Thyroid gland (tissue), 4 donors: ENCODE measurements at regions not wholly inside any gene's neighbourhood (a gene's known extent, or its start where the extent isn't known, plus 50 kb on each side); places are given as distances from the start of the nearest gene placed in this dataset.

ENCODE experiments used
- POLR2A ChIP-seq, 2 donors: fragments of 450-650 bp; IDR thresholded peaks; one replicate each; pipeline ENCODE4 v1.6.1; 2017; ENCODE audit warnings: antibody characterized with exemption in 2 of 2, mild to moderate bottlenecking in 2 of 2, moderate library complexity in 1 of 2
- TF ChIP-seq, protein P1 (sequence below), 6 experiments: fragments of 200-600 bp in 3 of 6; fragments of 450-650 bp in 3 of 6; sonication (generic) in 3 of 6; IDR thresholded peaks; one replicate each; pipeline ENCODE4 v1.5.1; 2016 to 2019; ENCODE audit warnings: antibody characterized with exemption in 6 of 6, mild to moderate bottlenecking in 2 of 6, inconsistent platforms in 1 of 6, moderate library complexity in 1 of 6

DNA sequence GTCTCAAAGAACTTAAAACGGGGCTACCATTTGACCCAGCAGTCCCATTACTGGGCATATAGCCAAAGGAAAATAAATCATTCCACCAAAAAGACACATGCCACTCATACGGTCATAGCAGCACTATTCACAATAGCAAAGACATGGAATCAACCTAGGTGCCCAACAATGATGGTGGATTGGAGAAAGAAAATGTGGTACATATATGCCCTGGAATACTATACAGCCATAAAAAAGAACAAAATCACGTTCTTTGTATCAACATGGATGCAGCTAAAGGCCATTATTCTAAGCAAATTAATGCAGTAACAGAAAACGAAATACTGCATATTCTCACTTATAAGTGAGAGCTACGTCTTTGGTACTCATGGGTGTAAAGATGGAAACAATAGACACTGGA lies 138.1 kb upstream of the NEIL3 start:
- TF ChIP-seq, protein P1, sequence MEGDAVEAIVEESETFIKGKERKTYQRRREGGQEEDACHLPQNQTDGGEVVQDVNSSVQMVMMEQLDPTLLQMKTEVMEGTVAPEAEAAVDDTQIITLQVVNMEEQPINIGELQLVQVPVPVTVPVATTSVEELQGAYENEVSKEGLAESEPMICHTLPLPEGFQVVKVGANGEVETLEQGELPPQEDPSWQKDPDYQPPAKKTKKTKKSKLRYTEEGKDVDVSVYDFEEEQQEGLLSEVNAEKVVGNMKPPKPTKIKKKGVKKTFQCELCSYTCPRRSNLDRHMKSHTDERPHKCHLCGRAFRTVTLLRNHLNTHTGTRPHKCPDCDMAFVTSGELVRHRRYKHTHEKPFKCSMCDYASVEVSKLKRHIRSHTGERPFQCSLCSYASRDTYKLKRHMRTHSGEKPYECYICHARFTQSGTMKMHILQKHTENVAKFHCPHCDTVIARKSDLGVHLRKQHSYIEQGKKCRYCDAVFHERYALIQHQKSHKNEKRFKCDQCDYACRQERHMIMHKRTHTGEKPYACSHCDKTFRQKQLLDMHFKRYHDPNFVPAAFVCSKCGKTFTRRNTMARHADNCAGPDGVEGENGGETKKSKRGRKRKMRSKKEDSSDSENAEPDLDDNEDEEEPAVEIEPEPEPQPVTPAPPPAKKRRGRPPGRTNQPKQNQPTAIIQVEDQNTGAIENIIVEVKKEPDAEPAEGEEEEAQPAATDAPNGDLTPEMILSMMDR (IDR thresholded peaks at IDR 0.05), result no peak
- no peak for TF ChIP-seq POLR2A (IDR thresholded peaks at IDR 0.05)
